GM21576 (cell line): ENCODE measurements at regions not wholly inside any gene's neighbourhood (a gene's known extent, or its start where the extent isn't known, plus 50 kb on each side); places are given as distances from the start of the nearest gene placed in this dataset.

Source experiments
- ATAC-seq: cut with Tn5 transposase; IDR thresholded peaks from one replicate; pipeline ENCODE4 v1.9.1; 2021; ENCODE audit warnings: mild to moderate bottlenecking, moderate library complexity; ENCODE audit not compliant: unreplicated experiment

DNA sequence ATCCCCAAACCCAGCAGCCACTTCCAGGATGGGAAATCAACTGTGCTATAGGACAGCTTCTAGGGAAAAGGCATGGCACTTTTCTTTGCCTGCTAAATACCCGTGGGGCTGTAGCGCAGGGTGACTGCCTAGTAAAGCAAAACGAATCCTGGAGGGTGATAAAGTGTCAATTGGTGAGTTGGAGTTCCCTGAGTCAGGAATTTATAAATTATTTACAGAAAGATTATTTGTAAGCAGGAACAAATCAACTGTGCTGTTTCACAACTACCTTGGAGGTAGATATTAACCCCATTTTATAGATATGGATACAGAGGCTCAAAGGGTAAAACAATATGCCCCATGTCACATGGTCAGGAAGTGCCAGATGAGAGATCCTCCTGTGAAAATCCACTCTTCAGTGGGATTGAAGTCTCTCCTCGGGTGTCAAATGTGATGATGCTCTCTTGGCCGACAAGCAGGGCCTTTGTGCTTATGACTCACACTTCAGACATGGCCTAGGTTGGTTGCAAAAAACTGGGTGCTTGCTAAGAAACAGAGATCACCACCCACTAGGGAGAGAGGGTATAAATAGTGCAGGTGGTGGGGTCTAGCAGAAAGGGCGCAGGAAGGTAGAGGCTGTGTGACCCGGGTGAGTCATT lies 383.2 kb upstream of the ZMIZ1 start:
- no peak for ATAC-seq

DNA sequence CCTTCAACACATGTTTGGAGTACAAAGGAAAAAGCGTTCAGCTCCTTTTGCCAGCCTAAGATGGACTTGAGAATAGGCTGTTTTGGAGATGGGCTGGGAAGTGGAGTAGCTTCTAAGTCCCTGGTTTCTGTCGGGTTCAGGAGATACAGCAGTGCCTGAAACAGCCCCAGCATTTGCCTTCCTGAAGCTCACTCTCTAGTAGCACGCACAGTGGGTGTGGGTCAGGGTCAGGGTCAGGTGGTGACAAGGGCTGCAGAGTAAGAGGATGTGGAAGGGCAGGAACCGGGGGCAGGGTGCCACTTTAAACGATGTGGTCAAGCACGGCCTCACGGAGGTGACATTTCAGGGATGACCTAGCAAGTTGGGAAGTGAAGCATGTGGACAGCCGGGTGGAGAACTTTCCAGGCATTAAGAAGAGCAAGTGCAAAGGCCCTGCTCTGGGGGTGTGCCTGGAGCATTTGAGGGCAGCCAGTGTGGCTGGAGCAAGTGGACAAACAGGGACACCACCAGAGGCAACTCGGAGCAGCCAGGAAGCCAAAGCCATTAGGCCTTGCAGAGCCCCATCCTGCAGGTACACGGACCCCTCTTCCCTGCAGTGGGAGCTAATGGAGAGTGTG lies 382.2 kb upstream of the ZMIZ1 start:
- no peak for ATAC-seq

DNA sequence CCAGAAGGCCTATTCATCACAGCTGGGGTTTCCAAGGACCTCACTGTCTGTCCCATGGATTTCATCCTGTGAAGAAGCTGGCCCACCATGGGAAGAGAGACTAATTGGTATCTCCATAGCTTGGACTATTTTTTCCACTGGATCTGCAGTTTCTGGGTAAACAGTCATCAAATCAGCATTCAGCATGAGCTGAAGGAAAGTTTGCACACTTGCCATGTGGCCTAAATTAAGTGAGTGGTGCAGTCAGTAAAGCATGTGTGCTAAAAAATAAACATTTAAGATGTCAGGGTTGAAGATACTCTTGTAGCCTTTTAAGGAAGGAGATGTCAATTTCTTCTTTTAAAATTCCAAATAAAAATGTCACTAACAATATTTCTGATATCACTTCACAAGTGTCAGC lies 381.1 kb upstream of the ZMIZ1 start:
- no peak for ATAC-seq

DNA sequence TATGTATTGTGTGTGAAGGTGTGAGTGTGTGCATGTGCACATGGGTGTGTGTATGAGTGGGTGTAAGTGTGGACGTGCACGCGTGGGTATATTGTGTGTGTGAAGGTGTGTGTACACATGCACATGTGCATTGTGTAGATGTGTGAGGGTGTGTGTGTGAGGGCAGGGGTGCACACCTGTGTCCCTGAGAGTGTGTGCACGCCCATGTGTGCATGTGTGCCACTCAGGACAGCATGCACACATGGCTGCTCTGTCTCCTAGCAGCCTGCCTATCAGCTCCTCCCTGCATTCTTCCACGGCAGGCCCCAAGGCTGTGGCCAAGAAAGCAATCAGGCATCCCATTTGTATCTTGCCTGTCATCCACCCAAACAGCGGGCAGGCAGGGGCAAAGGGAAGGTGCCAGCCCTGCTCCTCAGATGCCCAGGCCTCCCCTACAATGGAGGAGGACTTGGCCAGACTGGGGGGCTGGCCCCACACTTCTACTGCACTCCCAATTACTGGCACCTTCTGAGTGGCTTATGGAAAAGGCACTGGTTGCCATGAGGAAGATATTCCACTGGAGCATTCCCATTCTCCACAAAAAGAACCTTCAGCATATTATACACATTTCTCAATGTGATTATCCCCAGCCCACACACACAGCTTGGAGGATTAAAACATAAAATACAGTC lies 380.4 kb upstream of the ZMIZ1 start:
- no peak for ATAC-seq

DNA sequence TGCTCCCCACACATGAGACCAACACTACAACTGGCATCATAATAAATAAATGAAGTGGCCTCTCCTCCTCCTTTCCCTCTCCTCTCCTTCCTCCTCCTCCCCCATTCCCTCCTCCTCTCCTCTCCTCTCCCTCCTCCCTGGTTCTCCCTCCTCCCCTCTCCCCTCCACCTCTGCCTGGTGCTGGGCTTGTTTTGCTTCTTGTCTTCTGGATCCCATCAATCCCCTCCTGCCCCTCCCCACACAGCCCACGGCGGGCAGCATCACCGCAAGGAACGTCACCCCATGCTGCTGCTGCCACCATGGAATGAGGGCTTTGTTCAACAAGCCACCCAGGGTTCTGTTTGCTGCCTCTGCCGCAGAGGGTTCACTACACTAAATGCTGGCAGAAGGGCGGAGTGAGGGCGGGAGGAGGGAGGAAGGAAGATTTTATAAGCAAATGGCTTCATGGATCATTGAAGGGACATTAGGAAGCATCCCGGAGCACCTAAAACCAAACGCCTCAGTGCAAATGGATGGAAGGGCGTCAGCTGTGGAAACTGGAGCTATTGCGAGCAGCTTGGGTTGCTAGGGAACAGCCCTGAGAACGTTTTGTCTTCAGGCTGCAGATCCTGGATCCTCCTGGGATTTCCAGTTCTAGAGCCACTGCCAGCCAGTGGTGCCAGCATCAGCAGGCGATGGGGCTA lies 379.7 kb upstream of the ZMIZ1 start:
- no peak for ATAC-seq

DNA sequence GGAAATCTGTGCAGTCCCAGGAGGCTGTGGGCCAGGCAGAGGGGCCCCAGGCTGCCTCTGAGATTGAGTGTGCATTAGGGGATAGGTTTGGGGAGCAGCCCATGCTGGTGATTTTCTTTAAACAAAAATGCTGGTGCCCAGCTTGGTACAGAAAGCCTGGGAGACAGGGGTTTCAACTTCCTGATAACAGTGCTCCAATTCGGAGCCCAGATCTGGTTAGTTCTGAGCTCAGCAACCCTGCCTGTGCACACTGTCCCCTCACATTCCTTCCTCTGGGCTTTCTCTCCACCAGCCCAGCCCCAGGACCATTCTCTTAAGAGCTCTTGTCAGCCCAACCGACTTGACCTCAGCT lies 379.2 kb upstream of the ZMIZ1 start:
- ATAC-seq, result no peak

DNA sequence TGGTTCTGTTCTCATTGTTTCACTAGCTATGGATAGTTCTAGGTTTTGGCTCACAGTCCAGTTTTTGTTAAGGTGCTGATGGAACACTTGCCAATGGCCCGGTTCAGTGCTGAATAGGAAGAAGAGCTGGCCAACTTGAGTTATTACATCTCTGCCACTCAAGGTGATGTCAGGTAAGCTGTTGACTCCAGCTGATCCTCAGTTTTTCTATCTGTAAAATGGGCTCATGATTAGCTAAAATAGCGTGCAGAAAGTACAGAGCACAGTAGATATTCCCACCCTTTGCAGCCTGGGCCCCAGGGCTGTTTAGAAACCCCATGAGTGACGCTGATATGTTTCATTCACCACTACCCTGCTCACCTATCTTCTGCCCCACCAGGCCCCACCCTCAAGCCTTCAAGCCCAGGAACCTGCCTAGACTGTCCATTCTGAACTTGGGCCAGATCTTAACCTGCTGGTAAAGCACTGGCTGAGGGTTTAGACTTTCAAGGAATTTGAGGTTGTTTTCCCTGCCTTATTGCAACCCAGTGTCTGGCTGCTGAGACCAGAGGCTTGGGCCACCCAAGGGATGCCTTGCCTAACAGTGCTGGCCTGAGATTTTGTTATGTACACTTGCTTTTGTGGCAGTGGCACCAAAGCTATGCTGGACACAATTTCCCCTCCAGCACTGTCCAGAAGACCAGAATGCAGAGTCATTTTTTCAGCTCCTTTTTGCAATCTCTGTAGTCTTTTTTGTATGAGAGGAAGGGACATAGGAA lies 378.2 kb upstream of the ZMIZ1 start:
- ATAC-seq, result no peak

DNA sequence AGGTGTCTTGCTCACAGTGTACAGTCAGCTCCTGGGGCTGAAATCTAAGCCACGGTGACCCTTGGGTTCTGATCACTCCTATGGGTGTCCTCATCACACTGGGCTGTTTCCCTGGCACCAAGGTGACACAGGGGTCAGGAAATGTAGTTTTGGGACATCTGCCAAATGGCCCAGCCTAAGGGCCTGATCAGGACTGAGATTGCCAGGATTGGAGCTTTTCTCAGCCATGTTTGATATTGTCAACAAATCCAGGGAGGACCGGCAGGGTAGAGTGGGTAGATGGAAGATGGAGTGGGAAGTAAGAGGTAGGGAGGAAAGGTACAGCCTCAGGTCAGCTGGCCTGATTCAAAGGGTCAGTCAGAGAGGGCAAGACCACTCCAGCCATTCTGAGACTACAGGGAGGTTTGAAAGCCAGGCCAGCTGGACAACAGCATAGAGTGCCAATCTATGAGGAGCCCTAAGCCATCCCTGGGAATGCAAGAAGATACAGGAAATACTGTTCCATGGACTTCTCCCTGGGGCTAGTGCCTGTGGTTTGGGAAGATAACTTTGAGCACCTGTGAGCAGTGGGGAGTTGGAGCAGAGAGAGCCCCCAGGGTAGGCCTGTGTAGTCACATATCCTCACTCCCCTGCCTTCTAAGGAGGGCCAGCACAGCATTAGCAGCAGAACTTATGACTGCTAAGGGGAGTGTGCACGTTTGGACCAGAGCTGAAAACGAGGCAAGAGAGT lies 377.3 kb upstream of the ZMIZ1 start:
- no peak for ATAC-seq

DNA sequence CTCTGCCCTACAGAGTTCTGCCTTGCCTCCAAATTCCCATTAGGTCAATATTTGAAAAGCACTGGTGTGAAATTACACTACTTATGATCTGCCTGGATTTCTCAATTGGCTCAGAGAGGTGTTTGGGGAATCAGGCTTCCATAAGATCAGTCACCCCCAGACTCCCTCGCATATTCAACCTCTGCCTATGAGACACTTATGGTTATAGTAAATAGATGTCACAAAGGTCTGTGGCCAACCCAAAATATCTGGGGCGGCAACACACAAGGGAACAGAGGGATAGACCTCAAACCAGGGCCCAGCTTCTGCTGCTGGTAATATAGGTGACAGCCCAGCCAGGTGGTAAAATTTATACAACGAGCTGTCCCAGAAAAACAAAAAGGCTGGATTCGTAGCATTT lies 376.7 kb upstream of the ZMIZ1 start:
- no peak for ATAC-seq

DNA sequence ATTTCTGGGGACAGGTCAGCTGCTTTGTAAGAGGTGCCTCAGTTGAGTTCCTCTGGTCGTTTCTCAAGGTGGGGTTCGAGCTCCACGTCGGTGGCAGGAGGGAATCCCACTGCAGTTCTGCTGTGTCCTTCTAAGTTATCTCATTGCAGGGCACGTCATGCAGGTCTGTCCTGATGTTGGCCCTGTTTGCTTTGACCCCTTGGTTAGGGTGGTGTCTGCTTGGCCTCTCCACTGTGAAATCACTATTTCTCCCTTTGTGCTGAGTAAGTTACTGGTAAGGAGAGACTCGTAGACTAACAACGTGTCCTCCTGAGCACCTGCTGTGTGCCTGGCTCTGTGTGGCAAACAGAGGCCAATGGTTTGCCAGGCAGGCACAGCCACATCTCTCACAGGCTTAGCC lies 372.9 kb upstream of the ZMIZ1 start:
- ATAC-seq, result no peak

DNA sequence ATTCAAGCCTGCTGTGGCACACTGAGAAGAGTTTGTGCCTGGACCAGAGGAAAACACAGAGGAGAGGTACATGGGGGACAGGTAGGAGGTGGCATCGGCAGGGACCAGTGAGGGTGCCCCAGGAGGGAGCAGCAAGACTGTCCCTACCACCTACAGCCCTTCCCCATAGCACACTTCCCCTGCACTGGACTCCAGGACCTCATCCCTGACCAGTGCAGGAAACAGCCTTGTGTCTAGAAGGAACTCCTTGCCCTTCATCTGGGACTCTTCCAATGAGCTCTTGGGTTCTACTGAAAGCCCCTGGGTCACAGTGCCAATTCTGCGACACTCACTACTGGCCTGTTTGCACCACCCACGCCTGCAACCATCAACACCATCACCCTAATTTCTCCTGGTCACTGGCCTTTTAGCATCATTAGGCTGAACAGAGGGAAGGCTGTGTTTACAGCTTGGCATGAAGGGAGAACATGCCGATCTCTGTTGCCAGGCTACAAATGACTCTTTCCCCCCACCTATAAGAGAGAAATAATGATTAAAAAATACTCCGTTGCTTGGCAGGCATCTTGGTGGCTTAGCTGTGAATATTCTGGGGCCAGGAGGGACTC lies 371.9 kb upstream of the ZMIZ1 start:
- no peak for ATAC-seq

DNA sequence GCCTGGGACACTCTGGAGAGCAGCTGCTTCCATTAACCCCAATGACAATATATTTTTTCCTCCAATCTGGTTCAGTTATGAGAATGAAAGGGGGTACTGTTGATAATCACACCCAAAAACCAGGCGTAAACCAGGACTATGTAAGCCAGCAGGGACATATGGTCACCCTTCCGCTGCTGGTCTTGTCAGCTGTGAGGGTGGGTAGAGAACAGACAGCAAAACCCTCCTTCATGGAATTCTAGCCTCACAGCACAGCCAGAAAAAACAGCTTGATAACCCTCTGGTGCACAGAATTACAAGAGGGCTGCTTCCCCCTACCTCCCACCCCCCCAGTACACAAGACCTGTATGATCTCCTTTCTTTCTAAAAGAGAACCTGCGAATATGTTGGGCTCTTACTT lies 368.8 kb upstream of the ZMIZ1 start:
- no peak for ATAC-seq

DNA sequence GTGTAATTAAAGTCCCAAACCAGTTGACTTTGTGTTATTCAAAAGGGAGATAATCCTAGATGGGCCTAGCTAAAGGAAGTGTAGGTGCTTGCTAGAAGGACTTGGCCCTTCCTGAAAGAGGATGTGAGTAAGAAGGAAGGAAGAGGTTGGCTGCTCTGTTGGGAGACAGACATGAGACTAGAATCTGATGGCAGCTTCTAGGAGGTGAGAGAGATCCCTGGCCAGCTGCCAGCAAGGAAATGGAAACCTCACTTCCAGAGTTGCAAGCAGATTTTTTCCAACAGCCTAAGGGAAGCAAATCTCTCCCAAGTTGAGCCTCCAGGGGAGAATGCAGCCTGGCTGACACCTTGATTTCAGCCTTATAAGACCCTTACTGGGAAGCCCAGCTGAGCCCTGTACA lies 368.4 kb upstream of the ZMIZ1 start:
- ATAC-seq, result no peak

DNA sequence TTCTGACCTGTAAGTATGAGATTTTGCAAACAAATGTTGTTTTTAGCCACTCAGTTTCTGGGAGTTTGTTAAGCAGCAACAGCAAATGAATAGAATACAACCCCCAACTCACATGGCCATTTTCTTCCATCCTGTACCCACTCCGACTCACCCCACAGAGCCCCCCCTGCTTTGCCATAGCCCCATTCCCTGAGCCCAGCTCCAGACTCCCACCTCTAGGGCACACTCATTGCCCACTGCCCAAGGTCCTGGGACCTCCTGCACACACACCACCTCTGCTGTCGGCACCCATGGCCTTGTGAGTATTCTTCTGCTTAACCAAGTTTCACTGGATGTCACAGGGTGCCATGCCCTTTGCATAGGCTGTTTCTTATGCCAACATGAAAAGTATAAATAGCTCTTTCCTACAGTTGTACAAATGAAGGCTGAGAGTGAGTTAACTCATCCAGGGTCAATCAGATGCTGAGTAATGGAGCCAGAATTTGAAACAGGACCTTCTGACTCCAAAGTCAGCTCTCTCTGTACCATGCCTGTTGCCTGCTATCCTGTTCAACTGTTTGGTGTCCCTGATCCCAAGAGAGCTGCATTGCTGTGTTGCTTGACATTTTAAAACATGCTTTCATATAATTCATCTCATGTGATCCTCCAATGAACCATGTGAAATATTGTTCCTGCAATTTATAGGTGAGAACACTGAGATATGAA lies 367.8 kb upstream of the ZMIZ1 start:
- ATAC-seq, result no peak

DNA sequence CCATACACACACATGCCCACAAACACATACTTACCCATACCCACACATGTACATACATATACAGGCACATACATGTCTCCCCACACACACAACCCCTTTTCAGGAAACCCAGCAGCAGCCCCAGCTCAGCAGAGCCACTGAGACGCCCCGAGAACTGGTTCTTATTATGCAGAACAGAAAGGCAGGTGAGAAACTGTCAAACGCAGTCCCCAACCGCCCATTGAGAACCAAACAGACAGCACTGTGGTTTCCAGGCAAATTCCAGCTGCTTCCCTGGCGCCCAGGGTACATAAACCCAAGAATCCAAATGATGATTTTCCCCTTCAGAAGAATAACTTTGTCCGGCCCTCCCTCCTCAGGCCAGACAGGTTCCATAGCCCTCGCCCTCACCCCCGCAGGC lies 366.6 kb upstream of the ZMIZ1 start:
- no peak for ATAC-seq

DNA sequence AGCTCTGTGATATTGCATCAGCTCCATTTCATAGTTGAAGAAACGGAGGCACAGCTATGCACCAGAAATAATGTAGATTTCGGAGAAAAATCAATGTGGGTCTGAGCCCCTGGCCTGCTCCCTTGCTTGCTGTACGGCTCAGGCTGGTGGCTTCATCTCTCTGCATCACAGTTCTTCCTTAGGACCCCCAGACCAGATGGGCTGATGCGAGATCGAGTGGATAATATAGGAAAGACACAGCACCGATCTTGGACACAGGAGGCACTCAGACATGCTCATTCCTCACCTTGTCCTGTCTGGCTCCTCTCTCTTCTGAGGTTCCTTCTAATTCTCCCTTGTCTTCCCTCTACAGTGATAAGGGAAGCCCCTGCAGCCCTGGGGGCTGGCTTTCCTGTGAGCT lies 365.9 kb upstream of the ZMIZ1 start:
- ATAC-seq, result no peak

DNA sequence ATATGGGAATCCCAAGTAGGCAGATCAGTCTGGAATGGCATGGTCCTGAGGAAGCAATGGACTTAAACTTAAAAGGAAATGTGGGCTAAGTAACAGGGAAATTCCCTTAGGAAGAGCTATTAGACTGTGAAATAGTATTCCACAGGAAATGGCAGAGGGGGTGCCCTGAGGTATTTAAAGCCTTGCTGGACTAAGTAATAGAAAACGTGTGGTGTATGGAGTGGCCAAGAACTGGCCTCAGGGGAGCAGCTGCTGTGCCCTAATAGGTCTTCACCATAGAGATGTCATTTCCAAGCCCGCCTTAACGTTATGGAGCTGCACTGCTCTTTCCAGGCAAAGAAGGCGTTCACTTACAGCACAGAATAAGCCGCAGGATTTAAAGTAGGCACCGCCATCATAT lies 365.2 kb upstream of the ZMIZ1 start:
- no peak for ATAC-seq

DNA sequence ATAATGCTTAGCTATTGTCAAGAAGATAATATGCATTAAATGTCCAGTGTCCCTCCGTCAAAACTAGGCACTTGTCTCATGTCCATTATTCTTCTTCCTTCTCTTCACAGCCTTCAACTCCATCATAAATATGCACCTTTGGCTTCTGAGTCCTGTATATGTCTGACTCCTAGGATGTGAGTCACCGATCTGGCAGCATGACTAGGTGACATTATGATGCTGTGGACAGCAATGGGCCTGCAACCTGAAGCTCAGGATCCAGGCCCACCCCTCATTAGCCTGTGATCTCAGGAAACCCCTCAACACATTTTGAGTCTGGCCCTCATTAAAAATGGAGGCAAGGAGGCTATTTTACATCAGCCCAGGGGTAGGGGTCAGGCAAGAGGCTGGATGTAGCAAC lies 362.5 kb upstream of the ZMIZ1 start:
- ATAC-seq, result no peak

DNA sequence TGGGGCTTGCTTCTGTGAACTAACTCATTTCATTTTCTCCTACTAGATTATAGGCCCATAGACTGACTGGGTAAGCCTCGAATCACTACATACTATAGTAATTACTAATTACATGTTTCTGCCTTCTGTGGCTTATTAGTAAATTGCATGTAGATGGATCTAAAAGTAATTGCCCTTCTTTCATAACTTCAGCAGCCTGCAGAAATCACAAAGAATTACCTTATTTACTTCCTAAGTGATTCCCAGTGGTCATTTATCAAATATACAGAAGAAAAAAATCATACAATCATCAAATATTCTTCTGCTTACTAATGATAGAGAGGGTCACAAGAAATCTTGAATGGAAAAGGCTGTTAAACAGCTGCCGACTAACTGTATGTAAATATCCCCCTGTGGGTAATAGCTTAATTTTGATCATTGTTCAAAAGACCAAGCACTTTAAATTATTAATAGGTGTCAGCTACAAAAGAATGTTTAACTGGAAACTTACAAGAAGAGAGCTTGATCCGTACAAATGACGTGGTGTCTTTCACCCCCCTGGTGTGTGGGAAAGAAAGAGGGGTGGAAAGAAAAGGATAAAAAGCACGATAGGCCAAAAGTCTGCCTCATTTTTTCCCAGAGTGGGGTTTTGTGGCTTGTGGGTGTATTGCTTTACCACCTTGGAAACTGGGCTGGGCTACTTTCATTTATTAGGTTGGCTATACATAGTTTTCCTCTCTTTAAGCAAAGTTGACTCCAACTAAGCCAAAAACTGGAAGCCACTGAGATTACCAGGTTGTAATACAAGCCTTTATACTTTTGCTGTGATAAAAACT lies 361.8 kb upstream of the ZMIZ1 start:
- no peak for ATAC-seq
